ENCODE measurements at regions not wholly inside any gene's neighbourhood (a gene's known extent, or its start where the extent isn't known, plus 50 kb on each side); places are given as distances from the start of the nearest gene placed in this dataset.

- TF ChIP-seq CTCF (conservative IDR thresholded peaks at IDR 0.05 in 1 of 2, IDR thresholded peaks at IDR 0.05 in 1 of 2; ENCODE audit: low read depth in 1 of 2, low read length in 2 of 2) (no peak), EZH2 (IDR thresholded peaks at IDR 0.05; ENCODE audit: low read length, missing control alignments) (no peak)
- no peak overlapping the region for H3K4me3 ChIP-seq (replicated peaks in 1 of 4; ENCODE audit: control extremely low read depth in 1 of 4, insufficient read depth in 1 of 4, low read depth in 3 of 4, low read length in 4 of 4)
- no peaks in the 10 kb centered on the region for H3K79me2 ChIP-seq (ENCODE audit: control insufficient read depth, insufficient read depth, low read length)
- no peaks in the 10 kb centered on the region for H4K20me1 ChIP-seq (ENCODE audit: control insufficient read depth, extremely low read depth, insufficient read depth, low read length)
- no peaks in the 10 kb centered on the region for H3K36me3 ChIP-seq (ENCODE audit: control insufficient read depth, insufficient read depth, low read length)
- no peak overlapping the region for H3K9ac ChIP-seq (ENCODE audit: insufficient read depth, low read length)
- no peak overlapping the region for H3K4me2 ChIP-seq (ENCODE audit: extremely low read depth, insufficient read depth, low read length)
- H3K9me3 ChIP-seq (ENCODE audit: control insufficient read depth, insufficient read depth, low read depth, low read length): no peaks in the 10 kb centered on the region
- no peak overlapping the region for H2AFZ ChIP-seq (ENCODE audit: low read length)
- DNase-seq (ENCODE audit: low read depth in 2 of 2): no peak
- no peaks in the 10 kb centered on the region for H3K4me1 ChIP-seq (ENCODE audit: control insufficient read depth, extremely low read depth, insufficient read depth, low read length)
- H3K27me3 ChIP-seq (ENCODE audit: control insufficient read depth, insufficient read depth, low read length): no peaks in the 10 kb centered on the region
- no peak overlapping the region for H3K27ac ChIP-seq (ENCODE audit: insufficient read depth, low read length)
These were observed 1292.4 kb downstream of the EPHA7 start for GRCh38 chr6:92126983-92127382.

- H3K4me1 ChIP-seq (ENCODE audit: control insufficient read depth, extremely low read depth, insufficient read depth, low read length): no peaks in the 10 kb centered on the region
- H3K27me3 ChIP-seq (ENCODE audit: control insufficient read depth, insufficient read depth, low read length): no peaks in the 10 kb centered on the region
- H3K27ac ChIP-seq (ENCODE audit: insufficient read depth, low read length): no peak overlapping the region
- H3K9ac ChIP-seq (ENCODE audit: insufficient read depth, low read length): no peak overlapping the region
- H4K20me1 ChIP-seq (ENCODE audit: control insufficient read depth, extremely low read depth, insufficient read depth, low read length): no peaks in the 10 kb centered on the region
- no peaks in the 10 kb centered on the region for H3K79me2 ChIP-seq (ENCODE audit: control insufficient read depth, insufficient read depth, low read length)
- H3K4me3 ChIP-seq (replicated peaks in 1 of 4; ENCODE audit: control extremely low read depth in 1 of 4, insufficient read depth in 1 of 4, low read depth in 3 of 4, low read length in 4 of 4): no peak overlapping the region
- TF ChIP-seq CTCF (conservative IDR thresholded peaks at IDR 0.05 in 1 of 2, IDR thresholded peaks at IDR 0.05 in 1 of 2; ENCODE audit: low read depth in 1 of 2, low read length in 2 of 2) (no peak), EZH2 (IDR thresholded peaks at IDR 0.05; ENCODE audit: low read length, missing control alignments) (no peak)
- no peak overlapping the region for H3K4me2 ChIP-seq (ENCODE audit: extremely low read depth, insufficient read depth, low read length)
- H2AFZ ChIP-seq (ENCODE audit: low read length): no peak overlapping the region
- DNase-seq (ENCODE audit: low read depth in 2 of 2): no peak
- H3K9me3 ChIP-seq (ENCODE audit: control insufficient read depth, insufficient read depth, low read depth, low read length): no peaks in the 10 kb centered on the region
- no peaks in the 10 kb centered on the region for H3K36me3 ChIP-seq (ENCODE audit: control insufficient read depth, insufficient read depth, low read length)
These were observed 1293.3 kb downstream of the EPHA7 start for GRCh38 chr6:92126088-92126487.

- no peak overlapping the region for H3K4me2 ChIP-seq (ENCODE audit: extremely low read depth, insufficient read depth, low read length)
- TF ChIP-seq EZH2 (IDR thresholded peaks at IDR 0.05; ENCODE audit: low read length, missing control alignments) (no peak), CTCF (conservative IDR thresholded peaks at IDR 0.05 in 1 of 2, IDR thresholded peaks at IDR 0.05 in 1 of 2; ENCODE audit: low read depth in 1 of 2, low read length in 2 of 2) (no peak)
- no peaks in the 10 kb centered on the region for H3K36me3 ChIP-seq (ENCODE audit: control insufficient read depth, insufficient read depth, low read length)
- H2AFZ ChIP-seq (ENCODE audit: low read length): no peak overlapping the region
- H4K20me1 ChIP-seq (ENCODE audit: control insufficient read depth, extremely low read depth, insufficient read depth, low read length): no peaks in the 10 kb centered on the region
- no peak overlapping the region for H3K27ac ChIP-seq (ENCODE audit: insufficient read depth, low read length)
- H3K9me3 ChIP-seq (ENCODE audit: control insufficient read depth, insufficient read depth, low read depth, low read length): no peaks in the 10 kb centered on the region
- DNase-seq (ENCODE audit: low read depth in 2 of 2): no peak
- H3K4me1 ChIP-seq (ENCODE audit: control insufficient read depth, extremely low read depth, insufficient read depth, low read length): no peaks in the 10 kb centered on the region
- no peaks in the 10 kb centered on the region for H3K27me3 ChIP-seq (ENCODE audit: control insufficient read depth, insufficient read depth, low read length)
- H3K9ac ChIP-seq (ENCODE audit: insufficient read depth, low read length): no peak overlapping the region
- H3K79me2 ChIP-seq (ENCODE audit: control insufficient read depth, insufficient read depth, low read length): no peaks in the 10 kb centered on the region
- H3K4me3 ChIP-seq (replicated peaks in 1 of 4; ENCODE audit: control extremely low read depth in 1 of 4, insufficient read depth in 1 of 4, low read depth in 3 of 4, low read length in 4 of 4): no peak overlapping the region
These were observed 1293.7 kb downstream of the EPHA7 start for GRCh38 chr6:92125681-92126080.

All from fibroblast of lung (primary cell).